WTC11 (cell line): ENCODE measurements at regions not wholly inside any gene's neighbourhood (a gene's known extent, or its start where the extent isn't known, plus 50 kb on each side); places are given as distances from the start of the nearest gene placed in this dataset.

Experiments used
- ATAC-seq: fragments of 200-7000 bp; cut with Tn5 transposase; 2 replicates; pipeline ENCODE4 v1.10.0; 2021; ENCODE audit warnings: mild to moderate bottlenecking, moderate library complexity
- CTCF ChIA-PET: fragments of 300-600 bp; sonication (Branson Sonifier 250); formaldehyde crosslinking; loops from one replicate; lab custom pipeline; 2021; ENCODE audit warnings: antibody characterized with exemption; lab: Charles Lee
- POLR2A ChIA-PET: fragments of 350-600 bp; sonication (Branson Sonifier 250); formaldehyde crosslinking; loops from one replicate; lab custom pipeline; 2021; ENCODE audit warnings: antibody characterized with exemption; lab: Charles Lee
- DNase-seq: peaks from one replicate; pipeline ENCODE4 v3.0.0; 2021; ENCODE audit warnings: low spot score
- H3K27ac Mint-ChIP-seq: 2 replicates; pipeline ENCODE4 v1.8.0; 2021; ENCODE audit warnings: mixed read lengths
- H3K27me3 Mint-ChIP-seq: 2 replicates; pipeline ENCODE4 v1.8.0; 2021; ENCODE audit warnings: low read depth, mild to moderate bottlenecking, moderate library complexity, mixed read lengths
- H3K36me3 Mint-ChIP-seq: 2 replicates; pipeline ENCODE4 v1.8.0; 2021; ENCODE audit warnings: mixed read lengths
- H3K4me1 Mint-ChIP-seq: 2 replicates; pipeline ENCODE4 v1.8.0; 2022; ENCODE audit warnings: mixed read lengths
- H3K4me3 Mint-ChIP-seq: 2 replicates; pipeline ENCODE4 v1.8.0; 2021; ENCODE audit warnings: mild to moderate bottlenecking, moderate library complexity, mixed read lengths
- H3K9me3 Mint-ChIP-seq: 2 replicates; pipeline ENCODE4 v1.8.0; 2021; ENCODE audit warnings: mixed read lengths
- CREM ChIP-seq: sonication (generic); formaldehyde crosslinking; IDR thresholded peaks from 2 replicates; pipeline ENCODE4 v1.8.1; 2022; ENCODE audit warnings: mild to moderate bottlenecking, missing genetic modification reagents, moderate library complexity
- FOXK1 ChIP-seq: sonication (generic); formaldehyde crosslinking; IDR thresholded peaks from 2 replicates; pipeline ENCODE4 v1.8.0; 2022; ENCODE audit warnings: mild to moderate bottlenecking, moderate library complexity, missing genetic modification reagents
- GABPB1 ChIP-seq: sonication (generic); formaldehyde crosslinking; IDR thresholded peaks from 2 replicates; pipeline ENCODE4 v1.8.1; 2023; ENCODE audit warnings: mild to moderate bottlenecking, missing genetic modification reagents
- NFATC4 ChIP-seq: fragments of 250-450 bp; sonication (Bioruptor Pico); IDR thresholded peaks from 2 replicates; pipeline ENCODE4 v1.9.0; 2021; ENCODE audit warnings: mild to moderate bottlenecking
- NFYB ChIP-seq: sonication (generic); formaldehyde crosslinking; conservative IDR thresholded peaks from 2 replicates; pipeline ENCODE4 v1.8.0; 2022; ENCODE audit warnings: low read depth, missing genetic modification reagents
- SMAD3 ChIP-seq: sonication (generic); formaldehyde crosslinking; IDR thresholded peaks from 2 replicates; pipeline ENCODE4 v1.8.0; 2022; ENCODE audit warnings: missing genetic modification reagents, mild to moderate bottlenecking, borderline replicate concordance
- TEAD1 ChIP-seq: sonication (generic); formaldehyde crosslinking; IDR thresholded peaks from 2 replicates; pipeline ENCODE4 v1.8.0; 2022; ENCODE audit warnings: mild to moderate bottlenecking, missing genetic modification reagents
- ZNF263 ChIP-seq: sonication (generic); formaldehyde crosslinking; IDR thresholded peaks from 2 replicates; pipeline ENCODE4 v1.8.1; 2022; ENCODE audit warnings: low read depth, mild to moderate bottlenecking, moderate library complexity, missing genetic modification reagents
- TF ChIP-seq, protein P1 (sequence below): sonication (generic); formaldehyde crosslinking; IDR thresholded peaks from 2 replicates; pipeline ENCODE4 v1.8.0; 2022; ENCODE audit warnings: mild to moderate bottlenecking, missing genetic modification reagents
- TF ChIP-seq, protein P2 (sequence below): sonication (generic); formaldehyde crosslinking; IDR thresholded peaks from 2 replicates; pipeline ENCODE4 v1.8.0; 2023; ENCODE audit warnings: missing genetic modification reagents
- TF ChIP-seq, protein P3 (sequence below): sonication (generic); formaldehyde crosslinking; IDR thresholded peaks from 2 replicates; pipeline ENCODE4 v1.8.1; 2022; ENCODE audit warnings: missing genetic modification reagents, borderline replicate concordance
- TF ChIP-seq, protein P4 (sequence below): sonication (generic); formaldehyde crosslinking; IDR thresholded peaks from 2 replicates; pipeline ENCODE4 v1.8.1; 2023; ENCODE audit warnings: mild to moderate bottlenecking, missing genetic modification reagents, borderline replicate concordance
- TF ChIP-seq, protein P5 (sequence below): sonication (generic); formaldehyde crosslinking; IDR thresholded peaks from 2 replicates; pipeline ENCODE4 v1.8.1; 2022; ENCODE audit warnings: mild to moderate bottlenecking, missing genetic modification reagents, moderate library complexity, borderline replicate concordance
- TF ChIP-seq, protein P6 (sequence below): fragments of 250-450 bp; sonication (Bioruptor Pico); IDR thresholded peaks from 2 replicates; pipeline ENCODE4 v1.9.0; 2021; ENCODE audit warnings: mild to moderate bottlenecking
- TF ChIP-seq, protein P7 (sequence below): fragments of 250-450 bp; sonication (Bioruptor Pico); conservative IDR thresholded peaks from 2 replicates; pipeline ENCODE4 v1.9.0; 2021; ENCODE audit warnings: mild to moderate bottlenecking

DNA sequence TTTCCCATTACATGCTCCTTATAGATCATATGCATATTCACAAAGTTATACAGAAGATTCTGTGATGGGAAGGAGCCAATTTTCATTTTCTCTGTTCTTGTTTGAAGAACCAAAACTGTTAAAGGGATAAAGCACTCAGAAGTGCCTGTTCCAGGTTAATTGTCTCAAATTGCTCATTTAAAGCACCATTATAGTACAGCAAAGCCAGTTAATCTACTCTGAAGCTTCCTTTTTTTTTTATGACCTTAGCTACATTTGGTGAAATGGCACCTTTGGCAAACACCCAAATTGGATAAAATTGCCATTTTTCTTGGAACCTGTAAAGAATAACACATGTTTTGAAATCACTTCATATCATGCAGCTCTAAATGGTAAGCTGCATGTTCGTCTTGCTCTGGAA is 1092.3 kb downstream of the BCL11A start:
- no peaks in the 10 kb centered on the region for H3K36me3 Mint-ChIP-seq
- no peak overlapping the region for H3K4me3 Mint-ChIP-seq
- peaks cover 19% of the 10 kb centered on the region for H3K4me1 Mint-ChIP-seq
- CTCF ChIA-PET, result no interaction called here
- H3K9me3 Mint-ChIP-seq, result no peaks in the 10 kb centered on the region
- POLR2A ChIA-PET, result no interaction called here
- no peak overlapping the region for H3K27ac Mint-ChIP-seq
- H3K27me3 Mint-ChIP-seq, result no peaks in the 10 kb centered on the region
- no peak for DNase-seq
- no peak for ATAC-seq
- TF ChIP-seq, protein P1, sequence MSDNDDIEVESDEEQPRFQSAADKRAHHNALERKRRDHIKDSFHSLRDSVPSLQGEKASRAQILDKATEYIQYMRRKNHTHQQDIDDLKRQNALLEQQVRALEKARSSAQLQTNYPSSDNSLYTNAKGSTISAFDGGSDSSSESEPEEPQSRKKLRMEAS (CRISPR knock-in tag), result no peak
- TF ChIP-seq, protein P2, sequence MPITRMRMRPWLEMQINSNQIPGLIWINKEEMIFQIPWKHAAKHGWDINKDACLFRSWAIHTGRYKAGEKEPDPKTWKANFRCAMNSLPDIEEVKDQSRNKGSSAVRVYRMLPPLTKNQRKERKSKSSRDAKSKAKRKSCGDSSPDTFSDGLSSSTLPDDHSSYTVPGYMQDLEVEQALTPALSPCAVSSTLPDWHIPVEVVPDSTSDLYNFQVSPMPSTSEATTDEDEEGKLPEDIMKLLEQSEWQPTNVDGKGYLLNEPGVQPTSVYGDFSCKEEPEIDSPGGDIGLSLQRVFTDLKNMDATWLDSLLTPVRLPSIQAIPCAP (CRISPR knock-in tag), result no peak
- TF ChIP-seq SMAD3 (CRISPR knock-in tag), result no peak
- TF ChIP-seq TEAD1 (CRISPR knock-in tag), result no peak
- TF ChIP-seq GABPB1, result no peak
- TF ChIP-seq, protein P3, sequence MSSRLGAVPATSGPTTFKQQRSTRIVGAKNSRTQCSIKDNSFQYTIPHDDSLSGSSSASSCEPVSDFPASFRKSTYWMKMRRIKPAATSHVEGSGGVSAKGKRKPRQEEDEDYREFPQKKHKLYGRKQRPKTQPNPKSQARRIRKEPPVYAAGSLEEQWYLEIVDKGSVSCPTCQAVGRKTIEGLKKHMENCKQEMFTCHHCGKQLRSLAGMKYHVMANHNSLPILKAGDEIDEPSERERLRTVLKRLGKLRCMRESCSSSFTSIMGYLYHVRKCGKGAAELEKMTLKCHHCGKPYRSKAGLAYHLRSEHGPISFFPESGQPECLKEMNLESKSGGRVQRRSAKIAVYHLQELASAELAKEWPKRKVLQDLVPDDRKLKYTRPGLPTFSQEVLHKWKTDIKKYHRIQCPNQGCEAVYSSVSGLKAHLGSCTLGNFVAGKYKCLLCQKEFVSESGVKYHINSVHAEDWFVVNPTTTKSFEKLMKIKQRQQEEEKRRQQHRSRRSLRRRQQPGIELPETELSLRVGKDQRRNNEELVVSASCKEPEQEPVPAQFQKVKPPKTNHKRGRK (CRISPR knock-in tag), result no peak
- TF ChIP-seq ZNF263 (CRISPR knock-in tag), result no peak
- TF ChIP-seq, protein P4, sequence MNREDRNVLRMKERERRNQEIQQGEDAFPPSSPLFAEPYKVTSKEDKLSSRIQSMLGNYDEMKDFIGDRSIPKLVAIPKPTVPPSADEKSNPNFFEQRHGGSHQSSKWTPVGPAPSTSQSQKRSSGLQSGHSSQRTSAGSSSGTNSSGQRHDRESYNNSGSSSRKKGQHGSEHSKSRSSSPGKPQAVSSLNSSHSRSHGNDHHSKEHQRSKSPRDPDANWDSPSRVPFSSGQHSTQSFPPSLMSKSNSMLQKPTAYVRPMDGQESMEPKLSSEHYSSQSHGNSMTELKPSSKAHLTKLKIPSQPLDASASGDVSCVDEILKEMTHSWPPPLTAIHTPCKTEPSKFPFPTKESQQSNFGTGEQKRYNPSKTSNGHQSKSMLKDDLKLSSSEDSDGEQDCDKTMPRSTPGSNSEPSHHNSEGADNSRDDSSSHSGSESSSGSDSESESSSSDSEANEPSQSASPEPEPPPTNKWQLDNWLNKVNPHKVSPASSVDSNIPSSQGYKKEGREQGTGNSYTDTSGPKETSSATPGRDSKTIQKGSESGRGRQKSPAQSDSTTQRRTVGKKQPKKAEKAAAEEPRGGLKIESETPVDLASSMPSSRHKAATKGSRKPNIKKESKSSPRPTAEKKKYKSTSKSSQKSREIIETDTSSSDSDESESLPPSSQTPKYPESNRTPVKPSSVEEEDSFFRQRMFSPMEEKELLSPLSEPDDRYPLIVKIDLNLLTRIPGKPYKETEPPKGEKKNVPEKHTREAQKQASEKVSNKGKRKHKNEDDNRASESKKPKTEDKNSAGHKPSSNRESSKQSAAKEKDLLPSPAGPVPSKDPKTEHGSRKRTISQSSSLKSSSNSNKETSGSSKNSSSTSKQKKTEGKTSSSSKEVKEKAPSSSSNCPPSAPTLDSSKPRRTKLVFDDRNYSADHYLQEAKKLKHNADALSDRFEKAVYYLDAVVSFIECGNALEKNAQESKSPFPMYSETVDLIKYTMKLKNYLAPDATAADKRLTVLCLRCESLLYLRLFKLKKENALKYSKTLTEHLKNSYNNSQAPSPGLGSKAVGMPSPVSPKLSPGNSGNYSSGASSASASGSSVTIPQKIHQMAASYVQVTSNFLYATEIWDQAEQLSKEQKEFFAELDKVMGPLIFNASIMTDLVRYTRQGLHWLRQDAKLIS, result no peak
- TF ChIP-seq NFATC4, result no peak
- TF ChIP-seq, protein P5, sequence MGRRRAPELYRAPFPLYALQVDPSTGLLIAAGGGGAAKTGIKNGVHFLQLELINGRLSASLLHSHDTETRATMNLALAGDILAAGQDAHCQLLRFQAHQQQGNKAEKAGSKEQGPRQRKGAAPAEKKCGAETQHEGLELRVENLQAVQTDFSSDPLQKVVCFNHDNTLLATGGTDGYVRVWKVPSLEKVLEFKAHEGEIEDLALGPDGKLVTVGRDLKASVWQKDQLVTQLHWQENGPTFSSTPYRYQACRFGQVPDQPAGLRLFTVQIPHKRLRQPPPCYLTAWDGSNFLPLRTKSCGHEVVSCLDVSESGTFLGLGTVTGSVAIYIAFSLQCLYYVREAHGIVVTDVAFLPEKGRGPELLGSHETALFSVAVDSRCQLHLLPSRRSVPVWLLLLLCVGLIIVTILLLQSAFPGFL (CRISPR knock-in tag), result no peak
- TF ChIP-seq, protein P6, sequence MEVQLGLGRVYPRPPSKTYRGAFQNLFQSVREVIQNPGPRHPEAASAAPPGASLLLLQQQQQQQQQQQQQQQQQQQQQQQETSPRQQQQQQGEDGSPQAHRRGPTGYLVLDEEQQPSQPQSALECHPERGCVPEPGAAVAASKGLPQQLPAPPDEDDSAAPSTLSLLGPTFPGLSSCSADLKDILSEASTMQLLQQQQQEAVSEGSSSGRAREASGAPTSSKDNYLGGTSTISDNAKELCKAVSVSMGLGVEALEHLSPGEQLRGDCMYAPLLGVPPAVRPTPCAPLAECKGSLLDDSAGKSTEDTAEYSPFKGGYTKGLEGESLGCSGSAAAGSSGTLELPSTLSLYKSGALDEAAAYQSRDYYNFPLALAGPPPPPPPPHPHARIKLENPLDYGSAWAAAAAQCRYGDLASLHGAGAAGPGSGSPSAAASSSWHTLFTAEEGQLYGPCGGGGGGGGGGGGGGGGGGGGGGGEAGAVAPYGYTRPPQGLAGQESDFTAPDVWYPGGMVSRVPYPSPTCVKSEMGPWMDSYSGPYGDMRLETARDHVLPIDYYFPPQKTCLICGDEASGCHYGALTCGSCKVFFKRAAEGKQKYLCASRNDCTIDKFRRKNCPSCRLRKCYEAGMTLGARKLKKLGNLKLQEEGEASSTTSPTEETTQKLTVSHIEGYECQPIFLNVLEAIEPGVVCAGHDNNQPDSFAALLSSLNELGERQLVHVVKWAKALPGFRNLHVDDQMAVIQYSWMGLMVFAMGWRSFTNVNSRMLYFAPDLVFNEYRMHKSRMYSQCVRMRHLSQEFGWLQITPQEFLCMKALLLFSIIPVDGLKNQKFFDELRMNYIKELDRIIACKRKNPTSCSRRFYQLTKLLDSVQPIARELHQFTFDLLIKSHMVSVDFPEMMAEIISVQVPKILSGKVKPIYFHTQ, result no peak
- no peak for TF ChIP-seq NFYB (CRISPR knock-in tag)
- TF ChIP-seq CREM, result no peak
- TF ChIP-seq, protein P7, sequence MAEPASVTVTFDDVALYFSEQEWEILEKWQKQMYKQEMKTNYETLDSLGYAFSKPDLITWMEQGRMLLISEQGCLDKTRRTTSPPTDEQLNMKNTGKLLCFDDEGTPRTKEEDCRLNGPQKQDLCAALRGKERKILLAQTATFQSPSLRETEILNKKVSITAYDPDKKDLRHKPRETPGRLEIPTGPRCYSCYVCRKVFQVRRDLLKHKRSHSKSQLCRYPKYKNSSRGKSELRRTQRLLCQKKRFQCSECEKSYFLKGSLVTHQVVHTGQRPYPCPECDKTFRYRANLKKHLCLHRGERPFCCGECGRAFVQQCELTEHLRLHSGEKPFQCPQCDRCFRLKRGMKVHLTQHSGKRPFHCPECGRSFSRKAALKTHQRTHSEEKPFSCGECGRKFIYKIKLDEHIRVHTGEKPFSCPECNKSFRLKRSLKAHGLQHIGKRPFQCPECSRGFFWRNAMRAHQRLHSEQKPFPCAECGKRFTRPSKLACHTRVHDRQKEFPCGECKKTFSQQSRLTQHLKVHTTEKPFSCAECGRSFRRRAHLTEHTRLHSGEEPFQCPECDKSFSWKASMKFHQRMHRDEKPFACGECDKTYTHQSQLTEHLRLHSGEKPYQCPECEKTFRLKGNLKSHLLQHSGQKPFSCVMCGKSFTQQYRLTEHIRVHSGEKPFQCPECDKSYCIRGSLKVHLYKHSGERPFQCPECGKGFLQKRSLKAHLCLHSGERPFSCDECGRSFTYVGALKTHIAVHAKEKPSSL (CRISPR knock-in tag), result no peak
- no peak for TF ChIP-seq FOXK1 (CRISPR knock-in tag)
